Fibroblast of the aortic adventitia (primary cell): ENCODE measurements at regions not wholly inside any gene's neighbourhood (a gene's known extent, or its start where the extent isn't known, plus 50 kb on each side); places are given as distances from the start of the nearest gene placed in this dataset.

Source experiments
- DNase-seq: peaks from one replicate; pipeline ENCODE4 v3.0.0-alpha.2; 2010; ENCODE audit warnings: low read depth
- H3K4me3 ChIP-seq: 2 replicates; pipeline ENCODE4 v1.5.1; 2011; ENCODE audit warnings: low read depth, mild to moderate bottlenecking, control low read depth, low read length, moderate library complexity
- TF ChIP-seq, protein P1 (sequence below): IDR thresholded peaks from 2 replicates; pipeline ENCODE4 v1.5.1; 2011; ENCODE audit warnings: mild to moderate bottlenecking, low read length, control low read depth, inconsistent platforms; ENCODE audit not compliant: insufficient read depth

DNA sequence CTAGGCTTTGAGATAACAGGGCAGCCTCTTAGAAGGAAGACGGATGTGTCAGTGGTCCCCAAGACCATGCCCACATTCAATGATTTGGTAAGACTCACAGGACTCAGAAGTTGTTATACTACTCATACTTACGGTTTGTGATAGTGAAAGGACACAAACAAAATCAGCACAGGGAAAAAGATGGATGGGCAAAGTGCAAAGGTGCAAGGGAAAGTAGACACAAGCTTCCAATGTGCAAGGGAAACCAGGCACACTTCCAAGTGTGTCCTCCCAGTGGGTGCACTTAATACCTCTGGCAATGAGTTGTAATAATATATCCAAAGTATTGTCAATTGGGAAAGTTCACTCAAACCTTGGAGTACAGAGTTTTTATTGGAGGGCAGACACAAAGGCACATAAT is 53.8 kb upstream of the VCX start:
- TF ChIP-seq, protein P1, sequence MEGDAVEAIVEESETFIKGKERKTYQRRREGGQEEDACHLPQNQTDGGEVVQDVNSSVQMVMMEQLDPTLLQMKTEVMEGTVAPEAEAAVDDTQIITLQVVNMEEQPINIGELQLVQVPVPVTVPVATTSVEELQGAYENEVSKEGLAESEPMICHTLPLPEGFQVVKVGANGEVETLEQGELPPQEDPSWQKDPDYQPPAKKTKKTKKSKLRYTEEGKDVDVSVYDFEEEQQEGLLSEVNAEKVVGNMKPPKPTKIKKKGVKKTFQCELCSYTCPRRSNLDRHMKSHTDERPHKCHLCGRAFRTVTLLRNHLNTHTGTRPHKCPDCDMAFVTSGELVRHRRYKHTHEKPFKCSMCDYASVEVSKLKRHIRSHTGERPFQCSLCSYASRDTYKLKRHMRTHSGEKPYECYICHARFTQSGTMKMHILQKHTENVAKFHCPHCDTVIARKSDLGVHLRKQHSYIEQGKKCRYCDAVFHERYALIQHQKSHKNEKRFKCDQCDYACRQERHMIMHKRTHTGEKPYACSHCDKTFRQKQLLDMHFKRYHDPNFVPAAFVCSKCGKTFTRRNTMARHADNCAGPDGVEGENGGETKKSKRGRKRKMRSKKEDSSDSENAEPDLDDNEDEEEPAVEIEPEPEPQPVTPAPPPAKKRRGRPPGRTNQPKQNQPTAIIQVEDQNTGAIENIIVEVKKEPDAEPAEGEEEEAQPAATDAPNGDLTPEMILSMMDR: no peak
- no peak overlapping the region for H3K4me3 ChIP-seq
- no peak for DNase-seq

DNA sequence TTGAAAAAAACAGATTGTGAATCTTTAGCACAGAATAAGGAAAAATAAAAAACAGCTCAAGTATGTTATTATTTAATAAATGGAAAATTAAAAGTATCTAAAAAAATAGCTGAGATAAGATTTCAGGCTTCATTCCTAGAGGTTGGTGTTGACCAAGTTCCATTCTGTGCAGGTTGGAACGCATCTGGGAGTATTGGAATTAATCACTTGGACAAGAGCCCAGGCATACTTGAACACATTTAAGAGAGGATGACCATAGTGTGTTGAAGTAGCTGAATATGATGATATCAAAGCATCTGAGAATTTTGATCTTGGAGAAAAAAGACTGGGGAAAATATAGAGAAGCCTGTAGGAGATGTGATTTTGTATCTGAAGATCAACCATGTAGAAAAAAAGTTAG is 54.6 kb upstream of the VCX start:
- TF ChIP-seq, protein P1: no peak
- H3K4me3 ChIP-seq: no peak overlapping the region
- no peak for DNase-seq

DNA sequence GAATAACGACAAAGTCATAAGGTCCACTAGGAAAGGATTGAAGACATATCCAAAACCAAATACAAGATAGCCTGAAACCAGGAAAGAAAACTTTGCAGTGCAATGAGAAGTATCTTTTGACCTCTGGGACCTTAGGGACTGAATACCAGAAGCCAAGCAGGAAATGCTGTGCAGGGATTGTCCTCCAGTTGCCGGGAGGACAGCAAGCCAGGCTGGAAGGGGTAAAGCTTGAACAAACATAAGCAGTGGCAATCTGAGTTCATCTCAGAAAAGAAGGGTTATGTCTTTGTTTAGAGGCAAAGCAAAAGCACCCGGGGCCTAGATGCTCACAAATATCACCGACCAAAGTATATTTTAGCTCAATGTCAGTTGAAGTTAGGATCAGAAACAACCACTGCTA is 55.3 kb upstream of the VCX start:
- no peak for DNase-seq
- TF ChIP-seq, protein P1: no peak
- no peak overlapping the region for H3K4me3 ChIP-seq

DNA sequence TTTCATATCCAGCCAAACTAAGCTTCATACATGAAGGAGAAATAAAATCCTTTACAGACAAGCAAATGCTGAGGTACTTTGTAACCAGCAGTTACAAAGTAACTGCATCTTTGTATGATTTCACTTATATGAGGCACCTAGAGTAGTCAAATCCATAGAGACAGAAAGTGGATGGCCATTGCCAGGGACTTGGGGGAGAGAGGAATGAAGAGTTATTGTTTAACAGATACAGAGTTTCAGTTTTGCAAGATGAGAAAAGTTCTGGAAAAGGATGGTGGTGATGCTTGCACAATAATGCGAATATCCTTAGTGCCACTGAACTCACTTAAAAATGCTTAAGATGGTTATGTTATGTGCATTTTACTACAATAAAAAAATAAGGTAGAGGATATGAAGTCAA is 58.4 kb upstream of the VCX start:
- no peak overlapping the region for H3K4me3 ChIP-seq
- no peak for DNase-seq
- TF ChIP-seq, protein P1: no peak

DNA sequence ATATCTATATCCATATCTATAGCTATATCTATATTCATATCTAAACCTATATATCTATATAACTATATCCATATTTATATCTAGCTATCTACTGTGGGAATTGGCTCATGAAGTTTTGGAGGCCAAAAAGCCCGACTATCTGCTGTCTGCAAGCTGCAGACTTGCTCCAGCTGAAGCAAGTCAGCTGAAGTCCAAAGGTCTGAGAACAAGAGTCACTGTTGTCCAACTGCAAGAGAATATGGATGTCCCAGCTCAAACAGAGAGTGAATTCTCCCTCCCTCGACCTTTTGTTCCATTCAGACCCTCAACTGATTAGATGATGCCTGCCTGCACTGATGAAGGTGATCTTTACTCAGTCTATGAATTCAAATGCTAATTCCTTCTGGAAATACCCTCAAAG is 63.3 kb upstream of the VCX start:
- DNase-seq: no peak
- H3K4me3 ChIP-seq: no peak overlapping the region
- TF ChIP-seq, protein P1: no peak

DNA sequence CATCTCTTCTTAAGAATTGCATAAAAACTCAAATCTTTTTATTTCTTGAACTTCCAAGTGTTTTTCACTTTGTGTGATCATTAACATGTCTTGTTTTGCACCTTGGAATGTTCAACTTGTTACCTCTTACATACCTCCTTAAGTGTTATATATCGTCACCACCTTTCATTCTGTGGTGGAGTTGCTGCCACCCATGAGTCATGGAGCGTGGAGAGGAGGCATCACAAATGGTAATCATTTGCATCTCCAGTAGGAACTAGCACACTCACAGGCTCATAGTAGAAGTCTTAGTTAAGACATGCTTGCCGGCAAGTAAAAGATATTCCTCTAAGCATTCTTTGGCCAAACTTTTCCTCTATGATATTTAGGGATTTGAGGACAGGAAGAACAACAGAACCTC is 67.0 kb upstream of the VCX start:
- TF ChIP-seq, protein P1: no peak
- DNase-seq: no peak

DNA sequence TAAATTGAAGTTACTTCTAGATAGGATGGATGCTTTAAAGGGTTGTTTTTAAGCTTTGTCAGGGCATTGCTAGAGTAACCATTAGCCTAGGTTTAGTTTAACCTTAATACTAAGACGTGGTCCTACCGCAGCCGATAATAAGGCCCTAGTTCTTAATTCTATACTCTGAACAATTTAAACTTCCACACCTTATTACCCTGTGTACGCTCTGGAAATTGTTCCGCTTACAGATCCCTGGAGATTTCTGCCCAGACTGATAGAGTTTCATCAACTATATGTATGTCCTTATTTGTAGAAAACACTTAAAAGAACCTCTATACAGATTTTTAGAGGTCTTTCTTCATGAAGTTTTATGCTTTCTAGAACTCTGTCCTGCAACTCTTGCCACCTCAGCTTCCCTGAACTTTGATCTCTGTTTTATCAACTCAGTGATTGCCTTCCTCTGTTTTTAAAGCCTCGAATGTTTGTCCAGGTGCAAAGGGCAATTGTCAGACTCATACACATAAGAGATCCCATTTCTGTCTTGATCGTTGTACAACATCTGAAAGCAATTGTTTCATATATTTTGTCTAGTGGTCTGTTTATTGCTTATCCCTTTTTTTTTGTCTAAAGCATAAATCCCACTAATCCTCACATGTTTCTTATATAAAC is 71.1 kb upstream of the VCX start:
- no peak for DNase-seq
- no peak overlapping the region for H3K4me3 ChIP-seq
- TF ChIP-seq, protein P1: no peak

More for the DNA sequence above, 67.0 kb upstream of the VCX start:
- no peak overlapping the region for H3K4me3 ChIP-seq
